ENCODE measurements at regions not wholly inside any gene's neighbourhood (a gene's known extent, or its start where the extent isn't known, plus 50 kb on each side); places are given as distances from the start of the nearest gene placed in this dataset.

DNA sequence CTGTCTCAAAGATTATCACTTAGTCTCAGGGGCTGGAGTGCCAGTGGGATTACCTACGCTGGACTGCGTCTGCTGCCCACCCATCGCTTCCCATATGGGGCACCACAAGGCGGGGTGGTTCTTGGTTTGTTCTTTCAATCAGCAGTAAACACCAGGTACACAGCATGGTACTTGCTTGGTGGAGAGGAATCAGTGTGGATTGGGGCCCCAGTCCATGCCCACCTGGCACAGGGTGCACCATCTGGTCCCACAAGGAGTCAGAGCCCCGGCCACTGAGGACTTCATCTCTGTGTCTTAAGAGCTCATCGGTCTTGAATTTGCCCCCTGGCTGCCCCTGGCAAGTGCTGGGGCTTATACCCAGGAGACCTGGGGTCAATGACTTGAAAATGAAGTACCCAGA is 96.2 kb downstream of the GLI2 start:
- TF ChIP-seq, protein P1, sequence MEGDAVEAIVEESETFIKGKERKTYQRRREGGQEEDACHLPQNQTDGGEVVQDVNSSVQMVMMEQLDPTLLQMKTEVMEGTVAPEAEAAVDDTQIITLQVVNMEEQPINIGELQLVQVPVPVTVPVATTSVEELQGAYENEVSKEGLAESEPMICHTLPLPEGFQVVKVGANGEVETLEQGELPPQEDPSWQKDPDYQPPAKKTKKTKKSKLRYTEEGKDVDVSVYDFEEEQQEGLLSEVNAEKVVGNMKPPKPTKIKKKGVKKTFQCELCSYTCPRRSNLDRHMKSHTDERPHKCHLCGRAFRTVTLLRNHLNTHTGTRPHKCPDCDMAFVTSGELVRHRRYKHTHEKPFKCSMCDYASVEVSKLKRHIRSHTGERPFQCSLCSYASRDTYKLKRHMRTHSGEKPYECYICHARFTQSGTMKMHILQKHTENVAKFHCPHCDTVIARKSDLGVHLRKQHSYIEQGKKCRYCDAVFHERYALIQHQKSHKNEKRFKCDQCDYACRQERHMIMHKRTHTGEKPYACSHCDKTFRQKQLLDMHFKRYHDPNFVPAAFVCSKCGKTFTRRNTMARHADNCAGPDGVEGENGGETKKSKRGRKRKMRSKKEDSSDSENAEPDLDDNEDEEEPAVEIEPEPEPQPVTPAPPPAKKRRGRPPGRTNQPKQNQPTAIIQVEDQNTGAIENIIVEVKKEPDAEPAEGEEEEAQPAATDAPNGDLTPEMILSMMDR (IDR thresholded peaks at IDR 0.05; ENCODE audit: control insufficient read depth, extremely low read depth, insufficient read depth) = no peak
- H3K4me3 ChIP-seq (ENCODE audit: low read depth, low read length) = no peak overlapping the region
- no peak for DNase-seq (ENCODE audit: low read depth)

DNA sequence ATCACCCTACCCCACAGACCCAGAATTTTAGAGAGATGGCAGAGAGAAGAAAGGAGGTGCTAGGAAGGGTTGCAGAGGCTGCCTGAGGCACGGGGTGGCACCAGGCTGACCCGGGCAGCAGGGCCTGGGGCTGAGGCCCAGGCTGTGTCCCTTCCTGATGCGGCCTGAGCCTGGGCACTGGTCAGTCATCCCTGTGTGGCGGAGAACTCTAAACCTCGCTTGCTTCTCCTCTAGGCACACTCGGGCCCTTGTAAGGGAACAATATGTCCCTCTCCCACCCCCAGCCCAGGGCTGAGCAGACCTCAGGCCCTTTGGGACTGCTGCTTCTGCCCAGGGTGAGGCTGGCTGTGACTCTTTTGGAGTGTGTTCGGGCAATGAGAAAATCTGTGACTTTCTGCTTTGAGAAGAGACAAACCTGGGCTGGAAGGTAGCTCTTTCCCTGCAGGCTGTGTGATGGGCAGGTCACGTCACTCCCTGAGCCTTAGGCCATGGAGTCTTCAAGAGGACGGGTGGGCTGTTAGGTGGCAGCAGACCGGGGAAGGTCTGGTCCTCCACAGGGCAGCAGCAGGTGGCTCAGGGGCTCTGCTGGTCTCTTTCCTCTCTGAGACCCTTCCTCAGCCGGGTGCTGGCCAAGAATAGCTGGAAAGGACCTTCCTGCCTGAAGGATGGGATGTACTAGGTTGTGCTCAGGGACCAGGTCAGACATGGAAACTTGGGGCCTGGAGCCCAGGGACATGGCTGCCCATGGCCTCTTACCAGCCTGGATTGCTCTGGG is 96.8 kb downstream of the GLI2 start:
- H3K4me3 ChIP-seq (ENCODE audit: low read depth, low read length) = no peak overlapping the region
- DNase-seq (ENCODE audit: low read depth) = no peak
- TF ChIP-seq, protein P1 (IDR thresholded peaks at IDR 0.05; ENCODE audit: control insufficient read depth, extremely low read depth, insufficient read depth) = no peak

DNA sequence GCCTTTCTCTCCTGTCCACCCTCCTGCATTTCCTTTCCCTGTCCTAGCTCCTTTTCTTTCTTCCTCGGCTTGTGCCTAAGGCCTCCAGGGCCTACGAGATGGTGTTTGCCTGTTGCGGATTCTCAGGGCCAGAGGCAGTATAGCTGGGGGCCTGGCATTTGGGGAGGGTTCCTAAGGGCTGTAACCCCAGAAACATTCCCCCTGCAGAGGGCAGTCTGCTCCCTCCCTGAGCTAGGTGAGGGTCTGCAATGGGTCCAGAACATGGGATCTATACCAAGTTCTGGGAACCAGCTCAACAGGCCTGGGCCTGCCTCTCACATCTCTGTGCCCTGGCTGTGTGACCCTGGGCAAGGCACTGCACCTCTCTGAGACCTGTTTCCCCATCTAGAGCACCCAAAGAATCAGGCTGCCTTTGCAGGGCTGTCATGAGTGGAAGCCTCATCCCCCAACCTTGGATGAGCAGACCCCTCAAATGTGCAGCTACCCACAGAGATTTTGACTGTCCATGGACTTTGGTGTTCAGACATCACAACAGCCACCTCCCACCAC is 97.5 kb downstream of the GLI2 start:
- H3K4me3 ChIP-seq (ENCODE audit: low read depth, low read length) = no peak overlapping the region
- no peak for DNase-seq (ENCODE audit: low read depth)
- TF ChIP-seq, protein P1 (IDR thresholded peaks at IDR 0.05; ENCODE audit: control insufficient read depth, extremely low read depth, insufficient read depth) = no peak

DNA sequence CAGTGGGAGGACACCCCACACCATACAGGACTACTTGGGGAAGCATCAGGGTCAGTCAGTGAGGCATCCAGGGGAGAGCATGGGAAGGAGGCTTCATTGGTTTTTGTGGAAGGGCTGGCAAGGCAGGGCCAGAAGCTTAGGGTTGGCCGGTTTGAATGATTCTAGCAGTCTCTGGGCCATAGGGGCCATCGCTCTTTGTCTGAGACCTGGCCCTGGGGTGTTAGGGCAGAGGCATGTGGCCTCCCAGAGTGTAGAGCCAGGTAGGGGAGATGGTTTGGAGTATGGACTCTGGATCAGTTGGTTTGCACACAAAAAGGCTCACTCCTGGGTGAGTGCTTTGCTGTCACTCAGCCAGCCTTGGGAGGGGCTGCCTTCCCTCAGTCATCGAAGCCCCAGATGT is 98.5 kb downstream of the GLI2 start:
- DNase-seq (ENCODE audit: low read depth) = no peak
- H3K4me3 ChIP-seq (ENCODE audit: low read depth, low read length) = no peak overlapping the region
- TF ChIP-seq, protein P1 (IDR thresholded peaks at IDR 0.05; ENCODE audit: control insufficient read depth, extremely low read depth, insufficient read depth) = no peak

DNA sequence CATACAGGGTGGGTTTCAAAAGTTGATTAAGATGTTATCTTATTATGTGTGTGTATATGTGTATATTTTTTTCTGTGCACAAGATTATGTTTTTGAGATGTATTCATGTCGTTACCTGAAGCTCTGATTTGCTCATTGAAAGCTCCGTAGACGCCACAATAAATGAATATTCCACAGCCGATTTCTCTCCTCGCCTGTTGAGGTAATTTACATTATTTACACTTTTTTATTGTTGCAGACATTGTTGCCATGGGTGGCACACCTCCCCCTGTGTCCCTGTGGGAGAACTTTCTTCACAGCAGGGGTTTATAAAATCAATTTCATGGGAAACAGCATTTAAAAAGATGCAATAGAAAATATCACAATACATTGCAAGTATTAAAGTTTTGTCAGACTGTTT is 100.6 kb downstream of the GLI2 start:
- no peak for DNase-seq (ENCODE audit: low read depth)

DNA sequence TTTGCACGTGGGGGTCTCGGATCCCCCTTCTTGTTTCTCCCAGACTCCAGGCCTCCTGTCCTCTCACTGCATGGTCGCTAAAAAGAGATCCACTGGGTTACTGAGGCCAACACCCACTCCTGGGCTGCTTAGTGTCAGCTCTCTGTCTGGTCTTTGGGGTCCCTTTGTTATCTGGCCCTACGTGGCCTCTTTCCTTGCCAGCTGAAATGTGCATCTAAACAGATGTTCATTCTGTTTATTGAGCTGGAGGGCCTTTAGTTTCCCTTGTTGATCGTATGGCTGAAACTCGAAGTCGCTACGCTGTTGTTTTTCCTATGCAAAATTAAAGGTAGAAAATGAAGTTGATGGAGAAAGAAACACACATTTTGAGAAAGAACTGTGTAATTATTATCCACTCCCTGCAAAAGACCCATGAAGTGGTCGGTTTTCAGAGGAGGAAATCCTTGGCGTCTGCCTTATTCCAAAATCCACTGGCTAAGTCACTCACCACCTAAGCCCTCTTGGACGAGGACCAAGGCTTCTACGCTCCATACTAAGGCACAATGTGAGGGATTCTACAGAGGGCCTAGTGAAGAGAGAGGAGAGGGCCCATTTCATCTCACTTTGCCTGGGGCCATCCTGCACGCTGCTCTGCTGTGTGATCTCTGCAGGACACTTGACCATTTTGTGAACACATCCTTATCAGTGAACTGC is 105.3 kb downstream of the GLI2 start:
- TF ChIP-seq, protein P1 (IDR thresholded peaks at IDR 0.05; ENCODE audit: control insufficient read depth, extremely low read depth, insufficient read depth) = no peak
- H3K4me3 ChIP-seq (ENCODE audit: low read depth, low read length) = no peak overlapping the region
- no peak for DNase-seq (ENCODE audit: low read depth)

More for the DNA sequence above, 100.6 kb downstream of the GLI2 start:
- TF ChIP-seq, protein P1 (IDR thresholded peaks at IDR 0.05; ENCODE audit: control insufficient read depth, extremely low read depth, insufficient read depth) = no peak
- H3K4me3 ChIP-seq (ENCODE audit: low read depth, low read length) = no peak overlapping the region

All from LNCaP clone FGC (cell line).